ENCODE measurements at regions not wholly inside any gene's neighbourhood (a gene's known extent, or its start where the extent isn't known, plus 50 kb on each side); places are given as distances from the start of the nearest gene placed in this dataset.

GRCh38 chr3:127350172-127351050 is 62.6 kb upstream of the PRR20G start:
- Mint-ChIP-seq H3K27ac (no peak overlapping the region), H3K4me1 (no peaks in the 10 kb centered on the region), H3K36me3 (ENCODE audit: low read depth) (no peaks in the 10 kb centered on the region), H3K27me3 (peaks cover 9% of the 10 kb centered on the region), H3K4me3 (no peak overlapping the region)
- DNase-seq (no peak), ATAC-seq (no peak)
- no peaks in the 10 kb centered on the region for H3K9me3 ChIP-seq (ENCODE audit: control insufficient read depth, low read length, poor library complexity, severe bottlenecking)

GRCh38 chr3:127349501-127350171 is 61.8 kb upstream of the PRR20G start:
- H3K36me3 Mint-ChIP-seq (ENCODE audit: low read depth), result no peaks in the 10 kb centered on the region
- H3K27ac Mint-ChIP-seq, result no peak overlapping the region
- peaks cover 9% of the 10 kb centered on the region for H3K27me3 Mint-ChIP-seq
- H3K4me3 Mint-ChIP-seq, result no peak overlapping the region
- no peaks in the 10 kb centered on the region for H3K9me3 ChIP-seq (ENCODE audit: control insufficient read depth, low read length, poor library complexity, severe bottlenecking)
- DNase-seq (no peak), ATAC-seq (no peak)
- H3K4me1 Mint-ChIP-seq, result no peaks in the 10 kb centered on the region

DNA sequence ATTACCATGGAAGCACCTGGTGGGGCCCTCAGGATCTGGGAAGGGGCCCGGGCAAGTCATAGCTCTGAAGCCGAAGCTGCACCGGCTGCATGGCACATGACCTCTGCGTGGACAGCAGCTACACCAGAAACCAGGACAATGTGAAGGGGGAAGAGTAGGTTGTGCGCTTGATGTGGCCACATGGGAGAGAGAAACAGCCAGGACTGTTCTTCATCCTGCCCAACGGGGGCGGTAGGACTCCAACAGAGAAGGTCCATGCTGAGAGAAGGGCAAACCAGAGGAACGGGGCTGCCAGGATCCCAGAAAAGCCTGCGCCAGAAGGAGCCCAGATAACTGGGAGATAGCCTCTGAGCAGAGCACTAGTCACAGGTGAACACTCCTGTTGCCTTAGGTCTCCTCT is 54.9 kb upstream of the PRR20G start:
- no peak overlapping the region for H3K27ac Mint-ChIP-seq
- no peak for DNase-seq
- H3K27me3 Mint-ChIP-seq, result no peaks in the 10 kb centered on the region

DNA sequence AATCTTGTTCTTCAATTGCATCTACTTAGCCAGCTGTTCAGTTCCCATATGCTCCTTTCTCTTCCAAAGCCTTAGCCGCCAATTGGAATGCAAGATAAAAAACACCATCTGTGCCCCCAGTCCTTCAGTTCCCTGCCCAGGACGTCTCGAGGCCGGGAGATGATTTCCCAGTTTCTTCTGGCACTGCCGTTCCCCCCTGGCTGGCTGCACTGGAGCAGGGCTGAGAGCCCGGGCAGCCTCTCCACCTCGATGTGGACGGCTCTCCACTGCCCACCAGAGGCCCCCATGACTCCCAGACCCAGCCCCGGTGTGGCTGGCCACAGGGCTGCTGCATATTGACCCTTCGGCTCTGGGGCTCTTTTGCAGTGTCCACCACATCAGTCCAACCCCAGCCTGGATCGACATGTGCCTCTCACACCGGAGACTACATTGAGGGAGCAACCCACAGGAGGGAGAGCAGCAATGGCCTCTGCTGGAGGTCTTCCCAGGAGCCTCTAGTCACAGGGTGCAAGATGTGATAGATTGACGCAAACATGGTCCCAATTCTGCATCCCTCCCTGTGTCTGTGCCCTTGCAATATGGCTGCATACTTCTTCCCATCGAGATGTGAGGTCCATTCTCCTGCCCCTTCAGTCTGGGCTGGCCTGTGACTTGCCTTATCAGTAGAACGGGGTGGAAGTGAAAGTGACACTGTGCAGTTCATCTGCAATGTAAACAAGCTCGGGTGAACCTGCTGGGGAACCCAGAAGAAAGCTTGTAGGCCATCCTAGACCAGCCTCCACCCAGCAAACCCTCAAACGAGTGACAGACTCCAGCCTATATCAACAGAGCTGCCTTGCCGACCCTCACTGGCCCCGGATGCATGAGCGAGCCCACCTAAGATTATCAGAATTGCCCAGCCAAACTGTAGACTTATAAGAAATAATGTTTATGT is 52.3 kb upstream of the PRR20G start:
- H3K4me1 Mint-ChIP-seq, result no peaks in the 10 kb centered on the region
- DNase-seq (no peak), ATAC-seq (no peak)
- H3K36me3 Mint-ChIP-seq (ENCODE audit: low read depth), result no peaks in the 10 kb centered on the region
- no peaks in the 10 kb centered on the region for H3K9me3 ChIP-seq (ENCODE audit: control insufficient read depth, low read length, poor library complexity, severe bottlenecking)
- H3K27ac Mint-ChIP-seq, result no peak overlapping the region
- no peaks in the 10 kb centered on the region for H3K27me3 Mint-ChIP-seq
- no peak overlapping the region for H3K4me3 Mint-ChIP-seq

More for the DNA sequence above, 54.9 kb upstream of the PRR20G start:
- Mint-ChIP-seq H3K4me1 (no peaks in the 10 kb centered on the region), H3K4me3 (no peak overlapping the region), H3K36me3 (ENCODE audit: low read depth) (no peaks in the 10 kb centered on the region)
- H3K9me3 ChIP-seq (ENCODE audit: control insufficient read depth, low read length, poor library complexity, severe bottlenecking), result no peaks in the 10 kb centered on the region
- ATAC-seq, result no peak

DNA sequence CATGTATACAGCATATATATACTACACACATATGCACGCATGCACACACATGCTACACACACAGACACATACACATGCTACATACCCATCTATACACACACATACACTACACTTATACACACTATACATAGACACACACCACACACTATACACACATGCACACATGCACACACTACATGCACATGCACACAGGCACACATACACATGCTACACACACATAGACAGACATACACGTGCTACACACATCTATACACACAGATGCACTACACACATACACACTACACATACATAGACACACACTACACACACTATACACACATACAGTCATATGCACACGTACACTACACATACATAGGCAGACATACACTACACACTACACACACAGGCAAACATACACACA is 51.2 kb upstream of the PRR20G start:
- ATAC-seq (no peak), DNase-seq (no peak)
- no peaks in the 10 kb centered on the region for H3K27me3 Mint-ChIP-seq
- no peak overlapping the region for H3K4me3 Mint-ChIP-seq
- H3K4me1 Mint-ChIP-seq, result no peaks in the 10 kb centered on the region
- H3K36me3 Mint-ChIP-seq (ENCODE audit: low read depth), result no peaks in the 10 kb centered on the region
- H3K27ac Mint-ChIP-seq, result no peak overlapping the region
- H3K9me3 ChIP-seq (ENCODE audit: control insufficient read depth, low read length, poor library complexity, severe bottlenecking), result no peaks in the 10 kb centered on the region

DNA sequence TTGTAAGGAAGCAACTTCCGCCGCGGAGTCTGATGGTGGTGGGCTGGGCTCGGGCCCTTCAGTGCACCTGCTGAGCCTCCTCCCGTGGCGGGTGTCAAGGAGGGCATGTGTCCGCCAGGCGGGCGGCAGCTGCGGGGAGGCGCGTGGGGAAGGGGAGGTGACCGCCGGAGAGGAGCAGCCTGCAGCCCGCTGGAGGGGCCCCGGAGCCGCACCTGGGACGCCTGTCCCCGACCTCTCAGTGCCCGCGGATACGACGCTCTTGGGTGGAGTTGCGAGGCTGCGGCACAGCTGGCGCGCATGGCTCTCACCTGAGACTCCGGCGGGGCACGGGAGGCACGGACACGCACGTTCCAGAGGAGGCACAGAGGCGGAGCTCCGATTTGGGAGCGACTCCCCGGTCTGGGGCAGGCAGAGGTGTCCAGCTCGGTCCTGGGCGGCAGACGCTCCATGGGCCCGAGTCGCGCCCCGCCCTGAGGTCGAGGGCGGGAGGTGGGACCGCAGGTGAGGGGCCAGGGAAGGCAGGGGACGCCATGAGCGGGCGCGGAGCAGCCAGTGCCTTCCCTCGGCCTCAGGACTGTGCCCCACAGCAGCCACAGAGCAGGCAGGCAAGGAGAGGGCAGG is 50.2 kb upstream of the PRR20G start:
- H3K9me3 ChIP-seq (ENCODE audit: control insufficient read depth, low read length, poor library complexity, severe bottlenecking), result no peaks in the 10 kb centered on the region
- Mint-ChIP-seq H3K4me1 (no peaks in the 10 kb centered on the region), H3K27ac (no peak overlapping the region), H3K4me3 (no peak overlapping the region), H3K27me3 (no peaks in the 10 kb centered on the region), H3K36me3 (ENCODE audit: low read depth) (no peaks in the 10 kb centered on the region)
- DNase-seq (no peak), ATAC-seq (no peak)
